ENCODE measurements at regions not wholly inside any gene's neighbourhood (a gene's known extent, or its start where the extent isn't known, plus 50 kb on each side); places are given as distances from the start of the nearest gene placed in this dataset.

DNA sequence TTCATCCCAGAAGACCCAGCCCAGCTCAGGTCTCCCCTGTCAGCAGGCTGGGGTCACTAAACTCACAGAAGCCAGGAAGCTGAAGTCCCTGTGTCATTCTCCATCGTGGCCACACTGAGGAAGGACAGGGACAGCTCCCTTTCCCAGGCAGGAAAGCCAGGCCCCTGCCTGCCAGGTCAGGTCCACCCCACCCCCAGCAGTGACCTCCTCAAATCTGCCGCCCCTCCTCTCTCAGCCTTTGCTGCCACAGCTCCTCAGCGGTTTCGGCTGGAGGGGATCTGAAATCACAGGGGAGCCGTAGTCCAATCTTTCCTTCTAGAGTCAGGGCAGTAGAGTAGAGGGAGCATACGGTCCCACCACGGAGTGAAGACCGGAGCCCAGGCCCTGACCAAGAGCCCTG is 150.9 kb upstream of the UNC5B start:
- TF ChIP-seq CTCF (conservative IDR thresholded peaks at IDR 0.05; ENCODE audit: low read length): no peak
- H3K4me3 ChIP-seq (ENCODE audit: low read length): no peak overlapping the region
- DNase-seq (ENCODE audit: low read depth): no peak

- no peak overlapping the region for H3K4me3 ChIP-seq (ENCODE audit: low read length)
- no peak for DNase-seq (ENCODE audit: low read depth)
- TF ChIP-seq CTCF (conservative IDR thresholded peaks at IDR 0.05; ENCODE audit: low read length): no peak
Measured at GRCh38 chr10:71062156-71062555, 150.2 kb upstream of the UNC5B start.

GRCh38 chr10:71063401-71063800 is 149.0 kb upstream of the UNC5B start:
- TF ChIP-seq CTCF (conservative IDR thresholded peaks at IDR 0.05; ENCODE audit: low read length): no peak
- H3K4me3 ChIP-seq (ENCODE audit: low read length): no peak overlapping the region
- no peak for DNase-seq (ENCODE audit: low read depth)

- no peak overlapping the region for H3K4me3 ChIP-seq (ENCODE audit: low read length)
- TF ChIP-seq CTCF (conservative IDR thresholded peaks at IDR 0.05; ENCODE audit: low read length): no peak
- no peak for DNase-seq (ENCODE audit: low read depth)
Measured at GRCh38 chr10:71064413-71065118, 147.8 kb upstream of the UNC5B start.

GRCh38 chr10:71065659-71066058 is 146.7 kb upstream of the UNC5B start:
- no peak for TF ChIP-seq CTCF (conservative IDR thresholded peaks at IDR 0.05; ENCODE audit: low read length)
- H3K4me3 ChIP-seq (ENCODE audit: low read length): no peak overlapping the region
- no peak for DNase-seq (ENCODE audit: low read depth)

GRCh38 chr10:71066600-71066999 is 145.8 kb upstream of the UNC5B start:
- no peak for TF ChIP-seq CTCF (conservative IDR thresholded peaks at IDR 0.05; ENCODE audit: low read length)
- no peak for DNase-seq (ENCODE audit: low read depth)
- H3K4me3 ChIP-seq (ENCODE audit: low read length): no peak overlapping the region

DNA sequence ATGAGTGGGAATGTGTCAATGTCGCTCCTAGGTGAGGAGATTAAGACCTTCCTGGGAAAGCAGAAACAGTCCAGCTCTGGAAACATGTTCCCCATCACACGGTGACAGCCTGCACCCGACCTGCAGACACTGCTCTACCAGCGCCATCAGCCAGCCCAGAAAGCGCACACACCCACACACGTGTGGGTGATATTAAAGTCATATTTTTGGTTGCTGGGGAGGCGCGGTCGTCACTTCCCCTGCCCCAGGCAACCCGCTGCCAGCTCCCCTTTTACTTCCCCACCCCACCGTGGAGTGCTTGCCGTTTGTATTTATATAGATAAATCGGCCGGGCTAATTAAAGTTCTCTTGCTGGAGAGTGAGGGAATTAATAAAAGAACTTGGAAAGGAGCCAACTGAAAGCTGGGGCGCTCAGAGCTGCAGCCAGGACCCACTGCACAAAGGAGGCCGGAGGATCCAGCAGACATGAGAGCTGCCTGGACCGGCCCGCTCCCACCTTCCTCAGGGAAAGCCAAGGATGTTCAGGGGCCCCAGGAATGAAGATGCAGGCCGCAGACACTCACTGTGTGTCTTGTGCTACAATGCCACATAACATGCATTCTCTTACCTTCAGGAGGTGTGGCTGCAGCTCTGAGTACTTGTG is 145.2 kb upstream of the UNC5B start:
- DNase-seq (ENCODE audit: low read depth): no peak
- TF ChIP-seq CTCF (conservative IDR thresholded peaks at IDR 0.05; ENCODE audit: low read length): no peak
- H3K4me3 ChIP-seq (ENCODE audit: low read length): no peak overlapping the region
